NCI-H2196 treated with DMSO at 0.1 percent for 48 hours (cell line): ENCODE measurements at regions not wholly inside any gene's neighbourhood (a gene's known extent, or its start where the extent isn't known, plus 50 kb on each side); places are given as distances from the start of the nearest gene placed in this dataset.

ENCODE experiments used
- DNase-seq: peaks from one replicate; lab custom pipeline; 2025; ENCODE audit not compliant: unreplicated experiment; lab: John Stamatoyannopoulos, UW

GRCh38 chr5:88544671-88545070 lies 276.0 kb upstream of the TMEM161B start:
- no peak for DNase-seq

GRCh38 chr5:88544136-88544645 lies 275.5 kb upstream of the TMEM161B start:
- DNase-seq = no peak

GRCh38 chr5:88542786-88543185 lies 274.1 kb upstream of the TMEM161B start:
- DNase-seq = no peak

- no peak for DNase-seq
These were observed 271.9 kb upstream of the TMEM161B start for GRCh38 chr5:88540471-88541115.

DNA sequence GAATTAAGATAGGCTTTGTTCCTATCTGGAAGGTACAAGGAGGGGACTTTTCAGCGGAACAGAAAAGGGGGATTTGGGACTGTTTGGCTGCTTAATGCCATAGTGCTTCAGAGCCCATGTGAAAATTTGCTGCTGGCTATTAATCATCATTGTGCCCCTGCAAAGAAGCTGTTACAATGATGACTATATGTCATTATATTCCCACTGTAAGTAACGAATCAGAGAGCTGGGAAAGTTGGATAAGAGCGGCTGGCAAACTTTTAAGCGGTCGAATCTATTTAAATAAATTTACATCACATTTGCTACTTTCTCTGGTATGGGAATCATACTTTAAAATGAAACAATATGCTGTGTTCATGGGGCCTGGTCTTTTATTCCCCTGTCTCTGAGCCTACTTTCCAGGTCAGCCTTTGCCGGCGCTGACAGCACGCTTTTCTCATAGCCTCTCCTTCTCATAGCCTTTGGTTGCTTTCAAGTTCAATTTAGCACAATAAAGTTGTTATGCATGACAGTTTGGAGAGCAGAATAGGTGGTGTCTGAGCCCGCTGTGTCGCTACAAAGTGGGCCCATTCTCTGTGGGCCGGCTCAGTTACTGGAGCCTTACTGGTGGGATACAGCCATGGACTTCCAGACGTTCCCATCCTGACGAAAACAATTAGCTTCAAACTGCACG lies 271.2 kb upstream of the TMEM161B start:
- no peak for DNase-seq

- DNase-seq = no peak
These were observed 270.4 kb upstream of the TMEM161B start for GRCh38 chr5:88539026-88539425.

- DNase-seq = no peak
These were observed 267.5 kb upstream of the TMEM161B start for GRCh38 chr5:88536146-88536545.

DNA sequence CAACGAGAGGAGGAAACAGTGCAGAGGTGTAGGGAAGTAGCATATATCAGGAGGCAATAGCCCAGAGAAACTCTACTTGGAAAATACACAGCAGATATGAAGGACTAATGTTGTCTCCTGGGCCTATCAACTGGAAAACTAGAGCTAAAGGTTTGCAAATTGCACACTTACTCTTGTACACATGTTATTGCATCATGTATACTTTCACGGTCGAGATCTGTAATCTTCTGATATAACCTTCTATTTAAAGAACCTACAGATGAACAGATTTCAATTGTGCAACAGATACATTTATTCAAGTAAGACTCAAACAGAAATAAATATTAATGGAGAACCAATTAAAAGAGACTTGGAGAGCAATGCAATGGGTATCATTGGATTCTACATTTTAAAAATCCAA lies 256.3 kb upstream of the TMEM161B start:
- no peak for DNase-seq

GRCh38 chr5:88519066-88519465 lies 250.4 kb upstream of the TMEM161B start:
- DNase-seq = no peak

DNA sequence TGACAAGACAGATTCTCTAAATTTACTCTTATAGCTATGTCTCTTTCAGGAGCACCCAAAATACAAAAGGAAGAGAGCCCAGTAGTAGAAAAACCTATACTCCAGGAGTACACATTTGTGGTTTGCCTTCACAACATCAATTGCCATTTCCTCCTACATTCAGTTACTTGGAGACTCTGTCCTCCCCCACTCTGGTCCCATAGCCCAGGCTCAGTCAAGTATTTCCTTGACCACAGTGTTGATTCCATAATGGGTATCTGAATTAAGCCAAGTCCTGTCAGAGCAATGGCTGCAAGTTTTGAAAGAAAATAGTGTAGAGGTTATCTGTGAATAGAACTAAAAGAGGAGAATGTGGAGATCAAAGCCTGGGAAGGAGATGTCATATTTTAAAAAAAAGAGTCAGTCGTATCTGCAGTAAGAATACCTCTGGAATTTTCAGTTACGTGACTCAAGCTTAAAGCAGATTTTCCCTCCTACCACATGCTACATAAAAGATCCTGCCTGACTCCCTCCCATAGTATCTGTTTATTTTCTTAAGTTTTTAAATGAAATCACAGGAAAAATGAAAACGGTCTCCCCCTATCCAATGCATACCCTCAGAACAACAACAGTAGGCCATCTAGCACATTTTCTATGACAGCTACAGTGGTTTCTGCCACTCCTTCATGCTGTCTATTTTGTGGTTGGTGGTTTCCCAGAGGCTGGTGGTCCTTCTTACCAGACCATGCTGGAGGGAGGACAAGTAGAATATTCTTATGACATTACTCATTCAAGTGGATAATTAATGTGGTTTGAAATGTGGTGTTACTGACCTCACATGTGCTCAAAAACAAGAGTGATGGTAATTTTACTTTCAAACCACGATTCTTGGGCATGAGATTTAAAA lies 249.7 kb upstream of the TMEM161B start:
- no peak for DNase-seq

DNA sequence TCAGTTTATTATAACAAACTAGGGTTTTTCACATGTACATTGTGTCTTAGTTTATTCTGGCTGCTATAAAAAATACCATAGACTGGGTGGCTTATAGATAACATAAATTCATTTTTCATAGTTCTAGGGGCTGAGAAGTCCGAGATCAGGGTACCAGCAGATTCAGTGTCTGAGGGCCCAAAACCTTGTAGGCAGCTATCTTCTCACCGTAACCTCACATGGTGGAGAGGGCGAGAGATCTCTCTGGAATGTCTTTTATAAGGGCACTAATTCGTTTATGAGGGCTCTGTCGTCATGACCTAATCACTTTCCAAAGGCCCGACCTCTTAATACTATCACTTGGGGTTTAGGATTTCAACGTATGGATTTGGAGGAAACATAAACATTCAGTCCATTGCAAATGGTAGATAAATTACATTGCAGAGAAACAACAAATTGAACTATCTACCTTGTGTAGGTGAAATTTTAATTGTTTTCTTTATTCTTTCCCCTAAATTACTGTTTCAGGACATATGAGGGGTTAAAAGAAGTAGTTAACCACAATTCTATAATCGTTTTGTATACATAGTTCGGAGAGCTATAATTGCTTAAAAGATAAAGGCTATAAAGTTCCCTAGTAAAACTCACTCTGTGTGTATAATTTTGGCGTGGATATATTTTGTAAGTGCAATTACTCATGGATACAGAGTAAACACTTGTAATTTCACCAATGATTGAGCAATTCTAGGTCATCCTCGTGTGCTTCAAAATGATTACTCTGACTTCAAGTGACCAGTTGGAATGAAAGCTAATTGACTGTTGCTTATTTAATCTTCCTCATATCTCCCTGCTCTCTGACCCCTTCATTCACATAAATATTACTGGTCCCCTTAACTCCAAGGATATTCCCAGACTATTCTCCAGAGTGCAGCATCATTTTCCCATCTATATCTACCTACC lies 247.5 kb upstream of the TMEM161B start:
- no peak for DNase-seq

DNA sequence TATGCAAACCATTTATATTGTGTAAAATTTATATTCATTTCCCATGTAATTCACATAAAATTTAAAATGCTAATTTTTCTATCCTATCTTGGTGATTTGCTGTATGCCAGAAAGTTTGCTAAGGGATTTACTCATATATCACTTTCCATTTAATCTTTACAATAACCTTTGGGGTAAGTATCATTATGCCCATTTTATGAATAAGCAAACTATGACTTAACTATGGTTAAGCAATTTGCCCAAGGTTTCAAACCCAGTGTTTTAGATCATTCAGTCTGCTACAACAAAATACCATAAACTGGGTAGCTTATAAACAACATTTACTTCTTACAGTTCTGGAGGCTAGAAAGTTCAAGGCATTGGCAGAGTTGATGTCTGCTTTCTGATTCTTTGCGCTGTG lies 246.4 kb upstream of the TMEM161B start:
- DNase-seq = no peak

DNA sequence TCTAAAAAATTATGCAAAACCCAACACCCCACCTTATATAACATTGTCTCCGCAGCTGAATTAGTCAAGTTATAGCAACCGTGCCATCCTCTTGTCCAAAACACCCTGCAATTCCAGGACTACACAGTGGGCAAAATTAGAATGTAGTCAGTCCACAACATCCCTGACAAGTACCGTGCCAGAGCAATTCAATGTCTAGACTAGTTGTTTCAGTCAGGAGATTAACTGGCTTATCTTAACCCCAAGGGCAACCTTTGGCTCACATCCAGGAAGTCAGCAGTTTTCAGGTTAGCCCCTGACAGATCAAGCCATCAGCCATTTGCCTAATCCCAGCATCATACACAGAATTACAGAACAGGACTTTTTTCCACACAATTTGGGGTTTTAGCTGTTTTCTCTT lies 240.8 kb upstream of the TMEM161B start:
- DNase-seq = no peak

- DNase-seq = no peak
These were observed 238.6 kb upstream of the TMEM161B start for GRCh38 chr5:88507261-88507660.

GRCh38 chr5:88503406-88503805 lies 234.8 kb upstream of the TMEM161B start:
- no peak for DNase-seq

DNA sequence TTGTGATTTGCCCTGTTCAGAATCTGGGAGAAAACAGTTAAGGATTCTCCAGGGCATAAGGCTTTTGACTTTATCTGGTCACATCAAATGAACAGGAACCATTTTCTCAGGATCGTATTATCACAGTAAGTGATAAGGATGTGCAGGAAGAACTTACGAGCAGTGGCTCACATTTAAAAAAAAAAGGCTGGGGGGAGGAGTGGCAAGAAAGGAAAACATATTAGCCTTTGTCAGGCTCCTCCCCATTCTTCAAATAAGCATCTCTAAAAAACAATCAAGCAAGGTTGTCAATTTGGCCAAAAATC lies 234.3 kb upstream of the TMEM161B start:
- no peak for DNase-seq

DNA sequence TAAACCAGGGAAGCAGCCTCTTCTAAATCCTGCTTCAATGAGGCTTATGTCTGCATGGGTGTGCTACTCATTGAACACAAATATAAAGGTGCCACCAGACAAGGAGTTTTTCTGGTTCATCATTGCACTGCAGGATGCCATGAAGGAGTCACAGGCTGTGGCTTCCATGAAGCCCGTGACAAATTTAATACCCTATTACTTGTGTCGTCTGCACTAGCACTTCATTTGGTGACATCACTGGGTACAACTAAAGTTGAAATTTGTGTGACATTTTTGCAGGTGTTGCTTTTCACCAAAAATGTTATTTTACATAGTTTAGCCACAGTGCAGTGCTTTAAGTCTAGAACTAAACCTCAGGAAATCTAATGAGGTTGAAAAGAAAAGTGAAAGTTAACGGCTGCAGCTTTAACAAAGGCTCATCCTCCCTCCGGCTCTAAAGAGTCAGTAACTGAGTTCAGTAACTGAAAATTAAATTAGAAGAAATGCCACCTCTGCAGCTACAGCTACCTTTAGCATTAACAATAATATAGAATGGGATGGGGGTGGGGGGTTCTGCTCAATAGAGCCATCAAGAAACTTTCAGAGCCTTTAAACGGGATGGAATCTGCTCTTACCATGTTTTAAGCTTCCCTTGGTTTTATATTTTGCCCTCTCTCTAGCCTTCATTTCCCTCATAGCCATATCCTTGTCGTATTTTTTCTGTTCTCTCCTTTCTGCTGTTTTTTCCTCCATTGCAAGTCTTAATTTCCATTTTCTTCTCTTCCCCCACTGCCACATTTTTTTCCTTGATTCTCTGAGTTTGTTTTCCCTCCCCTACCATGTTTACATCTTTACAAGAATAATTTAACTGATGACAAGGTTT lies 233.8 kb upstream of the TMEM161B start:
- no peak for DNase-seq

DNA sequence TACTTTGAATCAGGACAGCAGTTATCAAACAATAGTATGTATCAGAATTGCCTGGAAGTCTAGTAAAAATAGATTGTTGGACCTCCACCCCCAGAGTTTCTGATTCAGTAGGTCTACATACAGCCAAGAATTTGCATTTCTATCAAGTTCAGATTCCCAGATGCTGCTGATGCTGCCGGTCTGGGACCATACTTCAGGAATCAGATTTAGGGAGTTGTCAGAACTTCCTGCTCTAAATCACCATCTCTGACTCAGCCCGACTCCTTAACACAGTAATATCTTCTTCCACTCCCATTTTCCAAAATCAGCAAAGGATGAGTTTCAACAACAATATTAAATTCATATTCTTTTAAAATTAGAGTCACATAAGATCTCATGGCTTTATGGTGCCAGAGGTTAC lies 227.2 kb upstream of the TMEM161B start:
- no peak for DNase-seq

- no peak for DNase-seq
These were observed 222.2 kb upstream of the TMEM161B start for GRCh38 chr5:88490874-88491273.

DNA sequence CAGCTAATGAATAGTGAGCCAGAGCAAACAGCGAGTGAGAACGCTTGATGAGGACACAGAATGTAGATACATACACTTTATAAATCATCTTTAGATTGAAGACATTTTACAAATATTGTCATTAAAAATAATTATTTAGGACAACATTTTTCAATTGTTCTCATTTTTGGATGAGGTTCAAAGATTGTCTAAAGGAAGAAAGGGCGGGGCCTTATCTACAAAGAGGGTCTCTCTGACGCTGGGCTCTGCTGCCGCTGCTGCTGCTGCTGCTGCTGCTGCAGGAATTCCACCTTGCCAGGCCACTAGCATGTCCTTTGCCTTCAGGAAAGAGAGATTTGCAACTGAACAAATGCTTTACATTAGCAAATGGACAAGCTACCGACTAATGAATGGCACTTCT lies 220.7 kb upstream of the TMEM161B start:
- DNase-seq = no peak
